HS-27A (cell line): ENCODE measurements at regions not wholly inside any gene's neighbourhood (a gene's known extent, or its start where the extent isn't known, plus 50 kb on each side); places are given as distances from the start of the nearest gene placed in this dataset.
"Not testable (repeated sequence)": the region's sequence is repeated elsewhere in the genome, so short reads cannot be mapped to it uniquely, and the experiment has no call there.

ENCODE experiments used
- DNase-seq: peaks from one replicate; pipeline ENCODE4 v3.0.0-alpha.2; 2012; ENCODE audit warnings: low read depth, missing footprints

DNA sequence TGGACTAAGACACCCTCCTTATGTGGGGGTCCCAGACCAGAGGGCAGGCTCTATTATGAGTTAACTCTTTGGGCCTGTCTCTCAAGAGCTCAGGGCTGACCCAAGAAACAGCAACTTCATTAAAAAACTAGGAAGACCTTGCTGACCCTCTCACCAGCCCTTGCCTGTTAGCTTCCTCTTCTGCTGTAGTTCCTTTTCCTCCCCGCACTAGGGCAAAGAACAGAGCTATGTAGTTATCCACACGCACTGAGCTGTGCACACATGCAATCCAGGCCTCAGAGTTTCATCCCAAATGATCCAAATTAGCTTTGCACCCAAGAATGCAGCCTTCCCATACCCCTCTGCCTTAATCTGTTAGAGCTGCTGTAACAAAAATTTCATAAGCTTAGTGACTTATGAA is 539.6 kb upstream of the CADM1 start:
- no peak for DNase-seq

DNA sequence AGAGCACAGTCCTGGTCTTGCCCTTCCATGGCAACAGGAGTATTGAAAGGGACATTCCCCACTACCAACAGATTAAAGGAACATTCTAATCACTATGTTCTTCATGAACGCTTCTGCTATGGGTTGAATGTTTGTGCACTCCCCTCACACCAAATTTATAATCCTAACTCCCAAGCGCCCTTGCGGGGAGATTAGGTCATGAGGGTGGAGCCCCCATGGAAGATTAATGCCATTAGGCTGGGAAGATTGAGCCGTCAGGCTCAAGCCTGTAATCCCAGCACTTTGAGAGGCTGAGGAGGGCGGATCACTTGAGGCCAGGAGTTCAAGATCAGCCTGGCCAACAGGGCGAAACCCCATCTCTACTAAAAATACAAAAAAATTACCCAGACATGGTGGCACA is 538.8 kb upstream of the CADM1 start:
- not testable (repeated sequence) for DNase-seq

DNA sequence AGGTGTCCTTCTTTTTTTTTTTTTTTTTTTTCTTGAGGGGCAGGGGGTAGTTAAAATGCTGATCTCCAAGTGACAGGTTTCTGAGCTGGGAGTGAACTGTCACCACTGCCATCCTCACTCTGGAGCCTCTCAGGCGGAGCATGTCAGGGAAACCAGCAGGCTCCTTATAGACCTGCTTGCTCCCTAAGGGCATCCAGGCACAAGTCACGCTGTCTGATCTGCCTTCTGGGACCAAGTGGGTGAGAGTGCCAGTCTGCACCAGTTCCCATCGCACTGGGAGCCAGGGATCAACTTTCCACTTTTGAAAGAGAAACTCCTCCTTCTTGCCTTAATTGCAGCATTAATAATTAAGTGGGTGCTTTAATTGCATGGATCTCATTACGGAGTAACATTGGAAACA is 537.9 kb upstream of the CADM1 start:
- no peak for DNase-seq

DNA sequence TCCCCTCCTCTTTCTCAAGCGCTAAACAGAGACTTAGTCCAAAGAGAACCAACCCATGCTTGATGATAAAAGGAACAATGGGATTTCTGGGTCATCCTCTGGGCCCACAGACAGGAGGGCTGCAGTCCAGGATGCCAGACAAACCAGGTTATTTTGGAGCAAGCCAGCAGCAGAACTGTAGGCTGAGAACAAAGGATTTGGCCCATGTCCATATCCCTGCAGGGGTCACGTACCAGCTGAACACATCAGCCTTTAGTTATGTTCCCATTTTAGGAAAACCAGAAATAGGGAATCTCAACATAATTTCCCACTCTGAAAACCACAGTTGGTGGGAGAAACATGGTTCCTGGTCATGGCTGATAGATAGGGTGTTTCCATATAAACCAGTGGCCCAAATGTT is 533.6 kb upstream of the CADM1 start:
- DNase-seq = no peak

DNA sequence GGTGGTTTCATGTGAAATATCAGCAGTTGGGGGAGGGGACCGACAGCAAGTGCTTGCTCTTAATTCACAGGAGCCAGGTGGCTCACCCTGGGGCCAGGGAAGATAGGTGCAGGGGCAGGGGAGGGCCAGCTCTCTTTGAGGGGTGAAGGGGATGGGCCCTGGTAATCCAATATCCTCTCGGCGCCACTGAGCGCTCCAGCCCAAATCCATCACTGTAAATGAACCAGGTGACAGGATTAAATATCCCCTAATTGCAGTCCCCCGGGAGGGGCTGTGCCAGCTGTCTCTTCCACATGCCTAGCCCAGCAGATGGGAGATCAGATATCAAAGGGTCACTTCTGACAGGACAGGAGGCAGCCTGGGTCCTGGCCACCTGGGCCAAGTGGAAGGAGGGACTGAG is 531.8 kb upstream of the CADM1 start:
- no peak for DNase-seq

DNA sequence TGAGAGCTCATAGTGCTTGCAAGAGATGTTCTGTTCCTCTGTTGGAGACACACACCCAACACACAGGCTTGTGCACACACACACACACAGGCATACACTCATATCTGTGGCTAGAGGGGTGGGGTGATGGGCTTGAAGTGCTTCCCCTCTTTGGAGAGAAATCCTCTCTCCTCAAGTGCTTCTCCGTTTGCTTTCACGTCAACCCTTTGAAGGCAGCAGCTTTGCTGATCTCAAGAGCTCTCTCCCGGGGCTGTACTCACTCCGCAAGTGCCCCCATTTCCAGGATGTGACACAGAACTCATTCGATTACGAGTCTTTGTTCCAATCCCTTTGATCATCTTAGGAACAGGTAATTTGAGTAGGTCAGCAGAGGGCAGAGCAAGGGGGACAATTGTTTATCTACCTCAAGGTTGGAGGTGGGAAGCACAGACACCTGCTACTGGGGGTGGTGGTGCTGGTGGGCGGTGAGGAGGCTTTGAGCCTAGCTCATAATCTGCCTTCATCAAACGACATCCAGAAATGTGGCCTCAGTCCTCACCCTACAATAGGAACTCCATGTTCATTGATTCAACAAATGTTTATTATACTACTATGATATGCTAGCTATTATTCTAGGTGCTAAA is 529.8 kb upstream of the CADM1 start:
- no peak for DNase-seq

DNA sequence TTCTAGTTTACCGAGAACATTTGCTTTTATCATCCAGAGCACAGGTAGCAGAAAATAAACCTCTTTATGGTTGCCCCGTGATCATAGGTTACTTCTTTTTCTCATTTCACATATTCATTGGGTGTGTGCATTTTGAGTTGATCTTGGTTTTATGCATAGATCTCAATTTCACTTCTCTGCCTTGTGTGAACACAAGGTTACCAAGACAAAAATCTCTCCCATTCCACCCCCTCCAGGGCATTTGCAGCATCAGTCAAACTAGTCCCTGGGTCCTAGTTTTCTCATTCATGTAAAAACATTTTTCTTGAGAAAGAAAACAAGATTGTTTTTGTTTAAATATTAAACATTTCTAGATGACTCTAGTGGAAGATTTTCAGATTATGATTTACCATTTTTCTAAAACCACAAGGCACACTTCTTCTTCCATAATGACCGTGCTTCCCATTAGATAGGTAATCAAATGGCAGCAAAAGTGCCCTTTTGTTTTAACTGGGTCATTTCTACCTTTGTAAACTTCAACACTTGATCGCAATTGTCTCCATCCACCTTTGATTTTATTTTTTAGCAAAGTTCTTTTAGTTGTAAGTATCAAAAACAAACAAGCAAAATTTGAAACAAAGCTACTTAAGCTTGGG is 526.6 kb upstream of the CADM1 start:
- no peak for DNase-seq

DNA sequence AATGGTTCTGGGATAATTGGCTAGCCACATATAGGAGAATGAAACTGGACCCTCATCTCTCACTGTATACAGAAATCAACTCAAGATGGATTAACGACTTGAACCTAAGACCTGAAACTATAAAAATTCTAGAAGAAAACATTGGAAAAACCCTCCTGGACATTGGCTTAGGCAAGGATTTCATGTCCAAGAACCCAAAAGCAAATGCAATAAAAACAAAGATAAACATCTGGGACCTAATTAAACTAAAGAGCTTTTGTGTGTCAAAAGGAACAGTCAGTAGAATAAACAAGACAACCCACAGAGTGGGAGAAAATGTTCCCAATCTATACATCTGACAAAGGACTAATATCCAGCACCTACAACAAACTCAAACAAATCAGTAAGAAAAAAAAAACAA is 524.3 kb upstream of the CADM1 start:
- not testable (repeated sequence) for DNase-seq

DNA sequence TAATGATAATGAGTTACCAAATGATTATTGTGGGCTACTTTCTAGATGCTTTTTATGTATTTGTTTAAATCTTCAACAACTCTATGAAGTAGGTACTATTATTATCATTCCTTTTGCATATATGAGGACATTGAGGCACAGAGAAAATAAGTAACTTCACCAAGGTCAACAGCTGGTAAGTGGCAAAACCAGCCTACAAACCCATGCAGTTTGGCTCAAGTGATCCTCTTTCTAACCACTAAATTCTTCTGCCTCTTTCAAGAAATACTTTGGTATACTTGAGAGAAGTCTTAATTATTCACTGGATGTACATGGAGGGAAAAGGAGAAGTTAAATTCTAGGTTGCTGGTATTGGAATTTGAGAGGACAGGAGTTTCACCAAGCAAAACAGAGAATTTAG is 495.2 kb upstream of the CADM1 start:
- DNase-seq = no peak

DNA sequence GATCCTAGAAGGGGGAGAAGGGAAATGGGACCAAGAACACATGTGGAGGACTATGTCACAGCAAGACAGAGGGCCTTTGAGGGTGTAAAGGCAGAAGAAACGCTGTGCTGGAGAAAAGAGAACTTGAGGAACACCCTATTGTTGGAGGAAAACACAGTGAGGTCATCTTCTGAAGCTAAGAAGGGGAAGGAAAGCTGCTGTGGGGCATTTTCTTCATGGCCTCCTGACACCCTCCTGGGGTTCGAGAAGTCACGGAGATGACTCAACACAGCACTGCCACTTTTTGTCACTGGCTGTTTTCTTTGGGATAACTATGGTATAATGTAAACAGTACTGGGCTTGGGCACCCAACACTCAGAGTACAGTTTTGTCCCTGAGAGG is 492.6 kb upstream of the CADM1 start:
- no peak for DNase-seq

DNA sequence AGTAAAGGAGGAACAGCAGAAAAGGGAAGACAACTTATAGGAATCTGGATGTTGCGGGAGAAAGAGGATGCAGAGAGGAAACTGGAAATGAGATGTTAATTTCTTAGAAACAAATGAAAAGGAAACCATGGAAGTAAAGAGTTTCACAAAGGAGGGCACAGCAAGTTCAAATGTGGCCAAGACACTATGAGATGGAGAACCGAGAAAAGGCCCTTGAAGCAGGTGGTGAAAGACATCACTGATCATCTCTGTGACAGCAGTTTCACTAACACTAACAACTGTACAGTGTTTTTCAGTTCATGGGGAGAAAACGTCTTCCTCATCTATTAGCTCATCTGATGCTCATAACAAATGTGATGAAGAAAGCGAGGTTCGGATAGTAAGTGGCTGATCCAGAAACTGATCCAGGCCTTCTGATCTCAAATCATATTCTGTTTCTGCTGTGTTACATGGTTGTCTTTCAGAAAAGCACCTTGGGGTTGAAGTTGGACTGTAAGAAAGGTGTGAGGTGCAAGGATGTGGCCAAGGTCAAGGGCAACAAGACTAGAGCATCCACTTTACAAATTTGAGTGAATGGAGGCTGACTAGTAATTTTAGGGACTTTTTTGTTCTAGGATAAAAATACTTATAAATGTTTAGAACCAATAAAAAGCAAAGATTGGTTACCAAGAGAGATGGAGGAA is 492.1 kb upstream of the CADM1 start:
- DNase-seq = no peak

DNA sequence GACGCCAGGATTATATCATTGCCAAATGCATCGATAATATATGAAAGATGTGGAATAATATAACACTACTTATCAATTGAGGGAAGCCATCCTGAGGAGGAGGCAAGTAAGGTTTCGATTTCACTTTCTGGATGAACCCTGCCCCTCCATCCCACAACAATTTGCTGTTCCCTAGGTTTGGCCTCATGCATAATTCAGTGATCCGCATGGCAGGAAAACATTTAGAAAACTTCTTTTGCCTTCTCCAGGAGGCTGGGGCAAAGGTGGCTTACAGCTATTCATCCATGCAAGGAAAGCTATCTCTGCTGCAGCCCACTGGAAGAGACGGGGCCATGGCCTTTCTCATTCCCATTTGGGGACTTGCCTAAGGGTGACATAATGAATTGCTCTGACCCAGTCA is 489.4 kb upstream of the CADM1 start:
- DNase-seq = no peak

DNA sequence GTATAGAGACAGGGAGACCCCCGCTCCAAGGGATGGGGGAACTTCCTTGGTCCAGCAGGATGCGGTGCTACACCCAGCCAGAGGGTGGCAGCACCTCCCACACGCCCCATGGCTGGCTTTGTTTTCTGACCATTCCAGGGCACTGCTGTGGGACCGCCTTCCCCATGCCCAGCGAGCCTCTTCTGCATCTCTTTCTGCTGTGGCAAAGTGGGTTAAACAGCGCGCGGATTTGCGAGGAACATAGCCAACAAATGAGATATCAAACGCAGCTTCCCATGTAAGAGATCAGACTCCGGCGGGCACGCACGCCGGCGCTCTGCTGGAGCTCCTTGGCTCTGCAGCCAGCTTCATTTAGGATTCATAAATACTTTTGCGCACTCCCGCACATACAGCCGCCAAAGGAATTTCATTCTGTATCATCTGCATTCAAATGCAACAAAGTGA is 485.8 kb upstream of the CADM1 start:
- no peak for DNase-seq

DNA sequence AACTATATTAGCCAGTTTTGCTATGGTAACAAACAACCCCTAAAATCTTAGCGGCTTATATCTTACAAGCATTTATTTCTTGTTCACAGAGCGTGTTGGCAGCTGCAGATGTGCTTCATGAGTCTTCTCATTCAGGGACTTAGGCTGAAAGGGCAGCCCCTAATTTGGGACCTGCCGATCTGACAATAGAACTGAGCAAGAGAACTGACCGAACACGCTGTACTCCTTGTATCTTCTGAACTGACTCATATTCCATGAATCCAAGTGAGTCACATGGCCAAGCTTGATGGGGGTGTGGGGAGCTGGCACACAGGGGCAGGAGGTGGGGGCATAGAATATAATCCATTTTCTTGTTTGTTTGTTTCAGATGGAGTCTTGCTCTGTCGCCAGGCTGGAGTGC is 481.7 kb upstream of the CADM1 start:
- no peak for DNase-seq

DNA sequence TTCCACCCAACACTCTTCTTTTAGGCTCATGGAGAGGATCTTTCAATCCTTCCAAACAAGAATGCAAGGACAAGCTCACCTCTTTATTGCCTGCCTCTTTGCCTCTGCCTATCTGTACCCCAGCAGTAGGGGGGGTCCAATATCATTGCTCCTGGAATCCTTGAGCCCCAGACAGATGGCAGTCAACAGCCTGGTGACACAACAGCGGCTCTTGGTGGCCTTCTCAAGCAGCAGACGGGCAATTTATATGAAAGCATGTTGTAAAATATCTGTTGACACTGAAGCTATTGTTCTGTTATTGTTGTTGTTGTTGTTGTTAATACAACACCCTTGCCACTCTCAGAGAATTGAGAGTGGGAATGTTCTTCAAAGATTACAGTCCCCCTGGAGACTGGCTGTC is 480.0 kb upstream of the CADM1 start:
- DNase-seq = no peak

DNA sequence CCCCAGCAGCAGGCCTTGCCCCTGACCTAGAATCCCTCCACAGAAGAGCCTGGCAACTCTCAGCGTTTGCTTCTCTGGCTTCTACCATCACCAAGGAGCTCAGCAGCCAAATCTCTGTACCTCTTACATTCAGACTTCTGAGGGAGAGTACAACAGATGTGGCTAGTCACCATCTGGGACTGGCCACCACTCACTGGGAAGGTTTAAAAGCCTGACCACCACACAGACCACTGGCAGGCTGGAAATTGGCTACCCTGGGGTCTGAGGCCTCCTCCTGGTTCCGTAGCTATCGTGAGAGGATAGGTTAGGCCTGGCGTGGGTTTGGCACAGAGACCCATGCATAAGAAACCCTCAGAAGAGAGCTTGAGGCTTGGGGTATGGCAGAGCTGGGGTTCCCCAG is 478.5 kb upstream of the CADM1 start:
- no peak for DNase-seq

DNA sequence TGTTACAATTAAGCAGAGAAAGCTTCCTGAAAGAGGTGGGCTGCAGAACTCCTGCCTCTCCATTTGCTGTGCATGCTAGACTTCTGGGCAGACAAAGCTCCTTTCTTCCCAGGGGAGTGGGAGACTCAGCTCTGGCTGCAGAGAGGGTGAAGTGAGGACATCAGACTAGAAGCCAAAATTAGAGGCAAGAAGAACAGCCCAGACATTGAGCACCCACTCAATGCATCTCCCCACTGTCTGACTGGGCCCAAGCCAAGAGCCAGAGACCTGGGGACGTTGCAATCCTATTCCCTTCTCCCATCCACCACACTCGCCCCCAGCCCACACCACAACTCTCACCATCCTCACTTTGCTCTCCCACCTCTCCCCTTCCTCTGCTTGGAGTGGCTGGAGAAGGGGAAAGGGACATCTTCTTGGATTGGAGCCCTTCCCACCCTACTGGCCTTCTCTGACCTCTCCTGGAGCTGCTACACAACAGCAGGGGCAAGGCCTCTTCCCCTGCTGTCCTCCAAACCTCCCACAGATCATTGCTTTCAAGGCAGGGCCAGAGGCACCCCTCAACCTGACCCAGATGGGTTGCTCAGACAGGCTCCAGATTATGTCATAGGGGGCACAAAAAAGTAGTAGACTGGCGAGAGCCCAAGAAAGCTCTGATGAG is 477.7 kb upstream of the CADM1 start:
- DNase-seq = no peak

DNA sequence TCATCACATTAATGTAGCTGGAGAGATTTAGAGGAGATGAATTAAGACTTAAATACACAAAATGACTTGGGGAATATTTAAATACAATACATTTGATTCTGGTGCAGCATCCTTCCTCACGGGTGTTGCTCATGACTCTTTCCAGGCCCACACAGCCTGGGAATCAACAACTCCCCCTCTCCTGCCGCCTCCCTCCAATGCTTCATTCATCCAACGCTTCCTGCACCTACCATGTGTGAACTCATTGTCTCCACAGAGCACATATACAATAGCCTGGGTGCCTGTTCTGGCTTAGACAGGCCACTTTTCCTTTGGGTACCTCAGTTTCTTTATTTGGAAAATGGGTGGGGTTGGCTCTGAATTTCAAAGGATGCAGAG is 476.9 kb upstream of the CADM1 start:
- no peak for DNase-seq

DNA sequence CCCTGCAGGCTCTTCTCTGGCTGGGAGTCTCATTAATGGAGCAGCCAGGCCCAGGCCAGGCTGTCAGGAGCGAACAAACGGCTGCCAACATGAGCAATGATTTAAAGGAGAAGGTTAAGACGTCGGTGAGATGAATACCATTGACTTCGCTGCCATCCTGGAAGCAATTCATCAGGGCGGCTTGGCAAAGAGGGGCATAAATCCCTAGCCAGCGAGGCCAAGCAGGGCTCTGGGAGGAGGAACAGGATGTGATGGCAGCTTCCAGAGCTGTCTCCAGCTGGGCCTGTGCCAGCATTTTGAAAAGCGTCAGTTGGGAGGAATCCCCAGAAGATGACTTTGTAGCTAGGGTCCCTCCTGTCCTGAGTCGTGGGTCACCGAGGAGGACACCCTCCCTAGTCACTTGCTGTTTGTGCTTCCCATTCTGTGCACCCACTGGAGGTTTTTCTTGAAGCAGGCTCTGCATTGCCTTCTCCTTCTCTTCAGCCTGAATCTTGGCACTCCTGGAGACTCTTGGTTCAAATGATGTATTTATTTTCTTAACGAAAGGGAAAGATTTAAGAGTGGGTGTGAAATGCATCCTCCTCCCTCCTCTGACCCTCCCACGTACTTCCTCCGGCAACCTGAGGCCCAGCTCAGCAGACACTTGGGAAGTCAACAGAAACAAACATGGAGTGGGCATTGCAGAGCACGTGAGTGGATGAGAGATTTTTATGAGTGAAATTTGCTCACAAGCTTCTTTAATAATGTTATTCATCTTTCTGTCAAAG is 476.3 kb upstream of the CADM1 start:
- no peak for DNase-seq

DNA sequence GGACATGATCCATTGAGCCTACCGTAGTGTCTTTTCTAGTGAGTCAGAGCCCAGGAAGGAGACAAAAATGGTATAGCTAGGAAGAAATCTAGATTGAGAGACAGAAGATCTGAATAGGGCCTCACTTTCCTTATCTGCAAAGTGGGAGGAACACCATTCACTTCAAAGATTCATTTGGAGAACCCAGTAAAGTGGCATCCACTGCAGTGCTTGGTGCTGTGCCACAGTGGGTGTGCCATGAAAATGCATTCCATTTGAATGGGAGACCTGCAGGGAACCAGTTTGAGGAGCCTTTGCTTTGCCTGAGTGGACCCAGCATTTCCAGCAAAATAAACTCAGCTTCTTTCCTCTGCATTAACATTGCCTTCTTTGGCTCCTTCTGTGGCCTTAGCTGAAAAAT is 470.5 kb upstream of the CADM1 start:
- no peak for DNase-seq

DNA sequence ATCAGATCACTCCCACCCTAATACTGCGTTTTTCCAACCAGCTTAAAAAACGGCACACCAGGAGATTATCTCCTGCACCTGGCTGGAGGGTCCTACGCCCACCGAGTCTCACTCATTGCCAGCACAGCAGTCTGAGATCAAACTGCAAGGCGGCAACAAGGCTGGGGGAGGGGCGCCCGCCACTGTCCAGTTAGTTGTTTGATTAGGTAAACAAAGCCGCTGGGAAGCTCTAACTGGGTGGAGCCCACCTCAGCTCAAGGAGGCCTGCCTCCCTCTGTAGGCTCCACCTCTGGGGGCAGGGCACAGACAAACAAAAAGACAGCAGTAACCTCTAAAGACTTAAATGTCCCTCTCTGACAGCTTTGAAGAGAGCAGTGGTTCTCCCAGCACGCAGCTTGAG is 463.0 kb upstream of the CADM1 start:
- DNase-seq = not testable (repeated sequence)

DNA sequence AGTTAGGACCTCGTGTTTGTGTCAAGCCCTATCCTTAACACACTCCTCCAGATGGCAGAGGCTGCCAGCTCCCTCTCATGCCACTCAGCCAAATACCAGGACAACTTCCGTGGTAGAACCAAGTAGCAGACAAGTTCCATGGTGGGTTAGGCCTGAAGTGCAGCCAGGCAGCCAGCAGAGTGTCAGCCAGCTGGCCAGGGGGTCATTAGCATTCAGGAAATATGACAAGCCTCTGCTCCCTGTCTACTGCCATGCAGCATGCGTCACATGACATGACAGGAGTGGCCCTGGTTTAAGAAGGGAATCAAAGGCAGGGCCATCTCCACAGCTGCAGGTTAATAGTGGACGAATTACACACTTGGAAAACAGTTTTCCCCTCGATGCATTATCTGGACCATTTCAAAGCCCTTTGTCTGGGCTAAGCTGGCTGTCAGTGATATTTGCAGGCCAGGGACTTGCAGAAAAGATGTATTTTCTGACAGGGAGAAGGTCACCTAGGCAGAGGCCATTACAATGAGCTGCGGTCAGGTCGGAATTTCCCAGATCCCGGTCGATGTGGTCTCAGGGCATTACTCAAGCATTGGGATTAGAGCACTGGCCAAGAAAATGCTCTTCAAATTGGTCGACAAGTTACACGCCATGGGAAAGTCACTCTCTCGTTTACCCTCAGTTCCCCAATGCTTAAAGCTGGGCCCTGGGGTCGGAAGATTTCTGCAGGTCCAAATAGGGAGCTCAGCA is 461.7 kb upstream of the CADM1 start:
- DNase-seq = no peak
